Activated T-helper 1 cell treated with anti-CD3 and anti-CD28 coated beads, Interleukin-2, amount 50 U/mL, for 16 hours (primary cell): ENCODE measurements at regions not wholly inside any gene's neighbourhood (a gene's known extent, or its start where the extent isn't known, plus 50 kb on each side); places are given as distances from the start of the nearest gene placed in this dataset.

Experiments
- DNase-seq, 2 donors: peaks; one replicate each; pipeline ENCODE4 v3.0.0-alpha.2; 2020; ENCODE audit warnings: low read depth in 1 of 2, low spot score in 1 of 2

- DNase-seq = no peak
Observed at GRCh38 chr1:213830371-213830770, 157.4 kb upstream of the PROX1 start.

GRCh38 chr1:213840575-213840974 is 147.2 kb upstream of the PROX1 start:
- DNase-seq = no peak

GRCh38 chr1:213844632-213845031 is 143.1 kb upstream of the PROX1 start:
- DNase-seq = no peak

- DNase-seq = no peak
Observed at GRCh38 chr1:213852107-213852506, 135.7 kb upstream of the PROX1 start.

- no peak for DNase-seq
Observed at GRCh38 chr1:213858581-213858980, 129.2 kb upstream of the PROX1 start.

- DNase-seq = no peak
Observed at GRCh38 chr1:213861841-213862240, 125.9 kb upstream of the PROX1 start.

GRCh38 chr1:213864091-213864490 is 123.7 kb upstream of the PROX1 start:
- no peak for DNase-seq

GRCh38 chr1:213868482-213868881 is 119.3 kb upstream of the PROX1 start:
- DNase-seq = no peak

GRCh38 chr1:213871179-213871578 is 116.6 kb upstream of the PROX1 start:
- DNase-seq = no peak

- DNase-seq = no peak
Observed at GRCh38 chr1:213874789-213875188, 113.0 kb upstream of the PROX1 start.

GRCh38 chr1:213876531-213876930 is 111.2 kb upstream of the PROX1 start:
- DNase-seq = no peak

- no peak for DNase-seq
Observed at GRCh38 chr1:213883618-213884017, 104.2 kb upstream of the PROX1 start.

- DNase-seq = no peak
Observed at GRCh38 chr1:213884402-213884801, 103.4 kb upstream of the PROX1 start.

GRCh38 chr1:213884942-213885341 is 102.8 kb upstream of the PROX1 start:
- DNase-seq = no peak

- DNase-seq = no peak
Observed at GRCh38 chr1:213887842-213888241, 99.9 kb upstream of the PROX1 start.

- no peak for DNase-seq
Observed at GRCh38 chr1:213891989-213892902, 95.5 kb upstream of the PROX1 start.

GRCh38 chr1:213898684-213899083 is 89.1 kb upstream of the PROX1 start:
- no peak for DNase-seq

GRCh38 chr1:213899413-213899812 is 88.4 kb upstream of the PROX1 start:
- DNase-seq = no peak

- DNase-seq = no peak
Observed at GRCh38 chr1:213905344-213905743, 82.4 kb upstream of the PROX1 start.

GRCh38 chr1:213908521-213908920 is 79.3 kb upstream of the PROX1 start:
- DNase-seq = no peak

- no peak for DNase-seq
Observed at GRCh38 chr1:213914392-213914791, 73.4 kb upstream of the PROX1 start.

GRCh38 chr1:213921311-213921710 is 66.5 kb upstream of the PROX1 start:
- no peak for DNase-seq

- no peak for DNase-seq
Observed at GRCh38 chr1:213921712-213922111, 66.1 kb upstream of the PROX1 start.
